ENCODE measurements at regions not wholly inside any gene's neighbourhood (a gene's known extent, or its start where the extent isn't known, plus 50 kb on each side); places are given as distances from the start of the nearest gene placed in this dataset.

DNA sequence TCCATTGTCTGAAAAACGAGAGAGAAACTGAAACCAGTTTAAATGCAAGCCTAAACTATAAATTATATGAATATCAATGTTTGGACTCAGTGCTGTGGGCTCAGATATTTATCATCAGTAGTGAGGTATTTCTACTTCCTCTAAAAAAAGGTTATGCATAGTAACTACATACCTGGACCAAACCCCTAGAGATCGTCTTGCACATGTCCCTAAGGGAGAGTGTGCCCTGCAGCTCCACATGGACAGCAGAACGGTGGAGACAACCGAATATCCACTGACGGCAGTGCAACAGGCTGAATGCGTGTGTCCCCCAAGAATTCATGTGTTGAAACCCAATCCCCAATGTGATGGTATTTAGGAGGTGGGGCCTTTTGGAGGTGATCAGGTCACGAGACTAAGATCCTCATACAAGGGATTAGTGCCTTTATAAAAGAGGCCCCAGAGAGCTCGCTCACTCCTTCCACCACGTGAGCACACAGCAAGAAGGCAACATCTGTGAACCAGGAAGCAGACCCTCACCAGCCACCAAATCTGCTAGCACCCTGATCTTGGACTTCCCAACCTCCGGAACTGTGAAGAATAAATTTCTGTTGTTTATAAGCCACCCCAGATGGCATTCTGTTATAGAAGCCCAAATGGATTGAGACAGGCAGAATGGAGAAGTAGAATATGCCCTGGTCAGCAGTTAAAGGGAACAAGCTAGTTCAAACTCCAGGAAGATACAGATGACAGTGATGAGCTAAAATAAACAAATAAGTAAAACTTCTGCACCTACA is 208.4 kb downstream of the ANAPC1 start:
- no peak overlapping the region for H3K27ac ChIP-seq (ENCODE audit: insufficient read length, low read depth, low read length)
- WGBS (ENCODE audit: extremely low coverage, insufficient read length, low lambda C conversion rate): no CpG with 5 or more reads among the region's 10 CpGs
- no peak overlapping the region for H2BK20ac ChIP-seq (ENCODE audit: low read depth, low read length, poor library complexity, severe bottlenecking)
- no peak overlapping the region for H3K56ac ChIP-seq (ENCODE audit: insufficient read length, low read depth, low read length)
- H2BK15ac ChIP-seq (ENCODE audit: low read depth, low read length): no peak overlapping the region
- H3K4me1 Mint-ChIP-seq: peaks cover 6 to 26% of the 10 kb centered on the region in 2 experiments
- H2BK12ac ChIP-seq (ENCODE audit: insufficient read length, low read depth, low read length): no peak overlapping the region
- H3K23me2 ChIP-seq (ENCODE audit: insufficient read length, low read depth, low read length, poor library complexity, severe bottlenecking): no peaks in the 10 kb centered on the region
- no peaks in the 10 kb centered on the region for H3K27me3 ChIP-seq (ENCODE audit: insufficient read depth, low read length)
- H3K9ac ChIP-seq (ENCODE audit: extremely low read depth, insufficient read length, low read length): no peak overlapping the region
- H4K20me1 ChIP-seq (ENCODE audit: control insufficient read depth, insufficient read depth, insufficient read length): no peaks in the 10 kb centered on the region
- no peak overlapping the region for H2AK5ac ChIP-seq (ENCODE audit: insufficient read length, low read length)
- H3K4me1 ChIP-seq (ENCODE audit: insufficient read depth, low read length): no peaks in the 10 kb centered on the region; the same call in 1 of the 2 replicates
- H3K27ac Mint-ChIP-seq: peak overlapping the region in 2 of 3 experiments; percentile 2 to 55; a peak in 2 of 7 replicates
- H3T11ph ChIP-seq (ENCODE audit: low read length): no peak overlapping the region
- peaks cover 6% of the 10 kb centered on the region; the same call in 1 of the 2 replicates for H3K27me3 Mint-ChIP-seq (ENCODE audit: low read depth)
- peaks cover 14 to 17% of the 10 kb centered on the region in 2 experiments for H3K9me3 Mint-ChIP-seq
- no peak overlapping the region for H3K4me3 Mint-ChIP-seq
- H3K23ac ChIP-seq (ENCODE audit: insufficient read length, low read depth, low read length): no peak overlapping the region
- H4K8ac ChIP-seq (replicated peaks; ENCODE audit: insufficient read length, low read depth, low read length): no peak overlapping the region
- H3K9me3 ChIP-seq (ENCODE audit: control insufficient read depth, low read depth, low read length): no peaks in the 10 kb centered on the region
- H2BK5ac ChIP-seq (ENCODE audit: insufficient read length, low read length): no peak overlapping the region
- H4K91ac ChIP-seq (ENCODE audit: insufficient read length, low read depth, low read length): no peak overlapping the region
- TF ChIP-seq CTCF (conservative IDR thresholded peaks at IDR 0.05): no peak
- H3K18ac ChIP-seq (ENCODE audit: insufficient read length, low read depth, low read length): no peak overlapping the region
- no peak for DNase-seq
- H3K79me2 ChIP-seq (ENCODE audit: insufficient read depth, low read length): no peaks in the 10 kb centered on the region
- H3K4me2 ChIP-seq (ENCODE audit: insufficient read depth, insufficient read length, low read length): no peak overlapping the region
- H2AFZ ChIP-seq (ENCODE audit: low read length): no peak overlapping the region
- H3K14ac ChIP-seq (ENCODE audit: insufficient read depth, low read length): no peak overlapping the region
- H3K36me3 Mint-ChIP-seq (ENCODE audit: insufficient read depth in 1 of 3, low read depth in 3 of 3): peaks cover 0 to 9% (median 7%) of the 10 kb centered on the region in 3 experiments; a peak in 5 of 7 replicates
- H3K79me1 ChIP-seq (ENCODE audit: insufficient read depth, low read depth, low read length, poor library complexity, severe bottlenecking): no peaks in the 10 kb centered on the region
- H2BK120ac ChIP-seq (ENCODE audit: low read depth, low read length, poor library complexity, severe bottlenecking): no peak overlapping the region
- no peak overlapping the region for H3K4ac ChIP-seq (ENCODE audit: low read depth, low read length)
- no peak overlapping the region for H4K5ac ChIP-seq (ENCODE audit: insufficient read length, low read depth, low read length)

Measured in H9 (cell line).